Osteoblast (primary cell): ENCODE measurements at regions not wholly inside any gene's neighbourhood (a gene's known extent, or its start where the extent isn't known, plus 50 kb on each side); places are given as distances from the start of the nearest gene placed in this dataset.

Experiments used
- DNase-seq: peaks from one replicate; pipeline ENCODE4 v3.0.0; 2011; ENCODE audit warnings: low spot score, mixed read lengths; ENCODE audit not compliant: insufficient read length; ENCODE audit errors: missing footprints
- H2AFZ ChIP-seq: 2 replicates; pipeline ENCODE4 v1.6.0; 2011; ENCODE audit warnings: mild to moderate bottlenecking, low read length
- H3K27ac ChIP-seq: 2 replicates; pipeline ENCODE4 v1.5.1; 2011; ENCODE audit warnings: mild to moderate bottlenecking, low read depth, low read length, moderate library complexity
- H3K27me3 ChIP-seq: 2 replicates; pipeline ENCODE4 v1.6.0; 2012; ENCODE audit warnings: mild to moderate bottlenecking, control low read depth, inconsistent platforms, low read length, moderate library complexity; ENCODE audit not compliant: insufficient read depth
- H3K36me3 ChIP-seq: 2 replicates; pipeline ENCODE4 v1.5.1; 2011; ENCODE audit warnings: mild to moderate bottlenecking, low read length, control low read depth, moderate library complexity; ENCODE audit not compliant: insufficient read depth
- H3K4me1 ChIP-seq: 2 replicates; pipeline ENCODE4 v1.5.1; 2011; ENCODE audit warnings: mild to moderate bottlenecking, low read length, control low read depth, moderate library complexity; ENCODE audit not compliant: insufficient read depth
- H3K4me2 ChIP-seq: 2 replicates; pipeline ENCODE4 v1.6.0; 2011; ENCODE audit warnings: mild to moderate bottlenecking, low read length; ENCODE audit not compliant: insufficient read depth
- H3K4me3 ChIP-seq: fragments of 200-600 bp; sonication (generic); 3 replicates; pipeline ENCODE4 v1.5.1; 2012; ENCODE audit warnings: mild to moderate bottlenecking, low read length, inconsistent platforms; ENCODE audit not compliant: insufficient read depth
- H3K79me2 ChIP-seq: 2 replicates; pipeline ENCODE4 v1.6.0; 2012; ENCODE audit warnings: mild to moderate bottlenecking, low read length, control low read depth, inconsistent platforms; ENCODE audit not compliant: insufficient read depth
- H3K9me3 ChIP-seq: 2 replicates; pipeline ENCODE4 v1.5.1; 2011; ENCODE audit warnings: low read depth, low read length, control low read depth
- H4K20me1 ChIP-seq: 2 replicates; pipeline ENCODE4 v1.6.0; 2012; ENCODE audit warnings: mild to moderate bottlenecking, low read length, control low read depth; ENCODE audit not compliant: insufficient read depth
- TF ChIP-seq, protein P1 (sequence below): IDR thresholded peaks from 2 replicates; pipeline ENCODE4 v1.5.1; 2011; ENCODE audit warnings: mild to moderate bottlenecking, low read depth, low read length, moderate library complexity; ENCODE audit errors: extremely low read depth

DNA sequence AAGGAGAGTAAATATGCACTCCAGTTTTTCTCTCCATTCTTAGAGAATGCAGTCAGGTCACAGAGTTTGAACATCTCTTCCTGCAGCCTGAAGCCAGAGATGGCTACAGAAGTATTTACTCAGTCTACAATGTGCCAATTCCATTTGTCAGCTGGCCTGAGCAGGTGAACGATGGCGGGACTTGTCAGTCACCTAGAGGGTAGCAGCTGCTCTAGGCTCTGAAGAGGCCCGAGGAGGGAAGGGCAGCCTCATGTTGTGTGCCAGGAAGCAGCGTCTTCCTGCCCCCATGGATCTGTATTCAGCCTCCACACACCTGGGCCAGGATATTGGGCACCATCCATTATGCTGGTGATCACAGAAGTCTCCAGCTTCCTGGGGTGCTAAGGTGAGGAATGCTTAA, 316.7 kb upstream of the CHAC2 start:
- TF ChIP-seq, protein P1, sequence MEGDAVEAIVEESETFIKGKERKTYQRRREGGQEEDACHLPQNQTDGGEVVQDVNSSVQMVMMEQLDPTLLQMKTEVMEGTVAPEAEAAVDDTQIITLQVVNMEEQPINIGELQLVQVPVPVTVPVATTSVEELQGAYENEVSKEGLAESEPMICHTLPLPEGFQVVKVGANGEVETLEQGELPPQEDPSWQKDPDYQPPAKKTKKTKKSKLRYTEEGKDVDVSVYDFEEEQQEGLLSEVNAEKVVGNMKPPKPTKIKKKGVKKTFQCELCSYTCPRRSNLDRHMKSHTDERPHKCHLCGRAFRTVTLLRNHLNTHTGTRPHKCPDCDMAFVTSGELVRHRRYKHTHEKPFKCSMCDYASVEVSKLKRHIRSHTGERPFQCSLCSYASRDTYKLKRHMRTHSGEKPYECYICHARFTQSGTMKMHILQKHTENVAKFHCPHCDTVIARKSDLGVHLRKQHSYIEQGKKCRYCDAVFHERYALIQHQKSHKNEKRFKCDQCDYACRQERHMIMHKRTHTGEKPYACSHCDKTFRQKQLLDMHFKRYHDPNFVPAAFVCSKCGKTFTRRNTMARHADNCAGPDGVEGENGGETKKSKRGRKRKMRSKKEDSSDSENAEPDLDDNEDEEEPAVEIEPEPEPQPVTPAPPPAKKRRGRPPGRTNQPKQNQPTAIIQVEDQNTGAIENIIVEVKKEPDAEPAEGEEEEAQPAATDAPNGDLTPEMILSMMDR, result no peak
- no peaks in the 10 kb centered on the region for H3K79me2 ChIP-seq
- no peak overlapping the region for H3K27ac ChIP-seq
- H3K36me3 ChIP-seq, result no peaks in the 10 kb centered on the region
- H2AFZ ChIP-seq, result no peak overlapping the region
- H3K9me3 ChIP-seq, result no peaks in the 10 kb centered on the region
- no peak overlapping the region for H3K4me2 ChIP-seq
- H4K20me1 ChIP-seq, result no peaks in the 10 kb centered on the region
- peaks cover 5% of the 10 kb centered on the region for H3K27me3 ChIP-seq
- no peaks in the 10 kb centered on the region for H3K4me1 ChIP-seq
- no peak for DNase-seq
- H3K4me3 ChIP-seq, result no peak overlapping the region

DNA sequence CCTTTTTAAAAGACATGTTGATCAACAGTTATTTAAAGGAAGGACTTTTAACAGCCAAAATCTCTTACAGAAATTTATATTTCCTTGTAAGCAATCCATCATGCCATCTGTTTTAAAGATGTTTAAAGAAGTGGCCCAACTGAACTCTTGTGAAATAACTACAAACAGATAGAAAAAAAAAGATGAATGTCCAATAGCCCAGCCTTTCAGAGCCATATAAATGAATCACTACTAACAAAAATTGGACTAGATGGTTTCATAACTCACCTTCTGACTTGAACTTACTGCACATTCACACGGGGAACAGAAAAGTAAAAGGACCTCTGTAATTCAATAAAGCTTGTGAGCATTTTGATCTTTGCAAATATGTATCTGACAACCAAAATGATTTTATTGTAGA, 319.0 kb upstream of the CHAC2 start:
- H3K36me3 ChIP-seq, result no peaks in the 10 kb centered on the region
- no peaks in the 10 kb centered on the region for H3K4me1 ChIP-seq
- no peak overlapping the region for H3K4me2 ChIP-seq
- H3K27me3 ChIP-seq, result peaks cover 5% of the 10 kb centered on the region
- H3K9me3 ChIP-seq, result no peaks in the 10 kb centered on the region
- H4K20me1 ChIP-seq, result no peaks in the 10 kb centered on the region
- no peak for DNase-seq
- H2AFZ ChIP-seq, result no peak overlapping the region
- no peak overlapping the region for H3K27ac ChIP-seq
- no peak overlapping the region for H3K4me3 ChIP-seq
- TF ChIP-seq, protein P1, result no peak
- H3K79me2 ChIP-seq, result no peaks in the 10 kb centered on the region

DNA sequence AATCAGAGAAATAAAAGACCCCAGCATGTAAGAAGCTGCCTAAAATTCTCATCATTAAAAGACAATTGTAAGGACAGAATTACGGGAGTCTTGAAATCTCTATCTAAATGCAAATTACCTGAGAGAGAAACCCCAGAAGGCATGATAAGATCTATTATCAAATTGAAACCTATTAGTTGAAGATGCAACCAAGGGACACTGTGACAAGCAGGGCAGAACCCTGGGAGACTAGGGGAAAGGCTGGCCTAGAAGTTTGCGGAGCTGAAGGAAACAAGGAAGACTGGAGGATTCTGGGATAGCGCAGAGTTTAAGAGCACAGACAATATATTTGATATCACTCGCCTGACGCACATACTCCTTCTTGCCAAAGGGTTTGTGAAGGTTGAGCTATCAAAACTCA, 319.5 kb upstream of the CHAC2 start:
- no peaks in the 10 kb centered on the region for H3K4me1 ChIP-seq
- H3K27ac ChIP-seq, result no peak overlapping the region
- no peaks in the 10 kb centered on the region for H4K20me1 ChIP-seq
- H2AFZ ChIP-seq, result no peak overlapping the region
- peaks cover 5% of the 10 kb centered on the region for H3K27me3 ChIP-seq
- DNase-seq, result no peak
- TF ChIP-seq, protein P1, result no peak
- no peaks in the 10 kb centered on the region for H3K9me3 ChIP-seq
- H3K36me3 ChIP-seq, result no peaks in the 10 kb centered on the region
- no peak overlapping the region for H3K4me2 ChIP-seq
- no peak overlapping the region for H3K4me3 ChIP-seq
- H3K79me2 ChIP-seq, result no peaks in the 10 kb centered on the region

DNA sequence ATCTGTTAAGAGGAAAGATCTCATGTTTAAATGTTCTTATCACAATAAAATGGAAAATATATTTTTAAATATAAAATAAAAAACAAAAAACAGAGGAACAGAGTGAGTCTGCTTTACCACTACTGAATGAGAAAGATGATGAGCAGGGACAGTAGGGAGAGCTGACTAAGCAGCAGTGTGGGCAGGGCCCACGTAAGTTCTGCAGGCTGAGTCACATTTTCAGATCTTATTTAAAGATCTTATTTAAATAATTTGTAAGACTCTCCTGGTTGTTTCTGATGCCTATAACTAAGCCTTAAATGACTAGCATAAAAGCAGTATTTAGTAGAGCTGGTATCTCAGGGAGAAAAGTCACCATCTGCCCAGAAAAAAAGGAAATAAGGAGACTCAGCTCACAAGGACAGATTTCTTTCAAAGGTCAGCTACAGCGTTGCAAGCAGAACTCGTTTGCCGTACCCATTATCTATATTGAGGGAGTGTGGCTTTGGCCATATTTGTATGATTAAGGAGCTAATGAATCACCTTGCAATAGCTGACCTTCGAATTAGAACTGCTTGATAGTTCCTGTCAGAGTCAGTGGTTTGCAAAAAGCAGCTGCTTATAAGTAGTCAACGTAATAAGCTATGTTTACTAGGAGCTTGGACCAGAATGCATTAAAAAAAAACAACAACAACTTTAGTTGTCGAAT, 322.1 kb upstream of the CHAC2 start:
- H3K4me2 ChIP-seq, result no peak overlapping the region
- H3K4me1 ChIP-seq, result no peaks in the 10 kb centered on the region
- no peak overlapping the region for H3K27ac ChIP-seq

More for the DNA sequence above, 322.1 kb upstream of the CHAC2 start:
- Histone ChIP-seq H3K79me2 (no peaks in the 10 kb centered on the region), H3K36me3 (no peaks in the 10 kb centered on the region), H2AFZ (no peak overlapping the region), H3K27me3 (no peaks in the 10 kb centered on the region), H3K9me3 (no peaks in the 10 kb centered on the region), H3K4me3 (no peak overlapping the region), H4K20me1 (no peaks in the 10 kb centered on the region)
- DNase-seq, result peak; percentile 81
- TF ChIP-seq, protein P1, result no peak
